ENCODE measurements at regions not wholly inside any gene's neighbourhood (a gene's known extent, or its start where the extent isn't known, plus 50 kb on each side); places are given as distances from the start of the nearest gene placed in this dataset.

DNA sequence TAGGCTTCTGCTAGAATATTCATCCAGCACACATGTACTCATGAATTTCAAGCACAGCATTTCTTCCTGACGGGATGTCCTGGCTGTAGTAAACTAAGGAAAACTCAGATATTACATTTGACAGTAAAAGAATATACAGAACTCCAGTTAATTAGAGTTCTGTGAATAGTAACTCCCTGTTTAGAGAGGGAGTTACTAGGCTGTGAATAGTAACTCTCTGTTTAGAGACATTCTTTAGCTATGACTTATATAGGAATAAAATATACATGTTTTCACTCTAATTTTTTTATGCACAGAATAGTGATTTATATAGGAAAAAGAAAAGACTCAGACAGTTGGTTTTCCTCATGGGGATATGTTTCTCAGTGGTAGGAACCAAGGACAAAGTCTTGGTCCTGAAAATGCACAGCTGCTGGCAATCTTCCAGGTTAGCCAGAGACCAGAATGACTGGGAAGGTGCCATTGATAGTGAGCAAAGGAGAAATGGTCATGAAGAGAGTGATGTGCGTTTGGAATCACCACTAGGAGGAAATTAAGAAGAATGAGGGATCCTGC is 480.7 kb upstream of the THBS1 start:
- Mint-ChIP-seq H3K9me3 (peaks cover 3% of the 10 kb centered on the region), H3K4me3 (no peak overlapping the region), H3K36me3 (ENCODE audit: low read depth) (no peaks in the 10 kb centered on the region)

DNA sequence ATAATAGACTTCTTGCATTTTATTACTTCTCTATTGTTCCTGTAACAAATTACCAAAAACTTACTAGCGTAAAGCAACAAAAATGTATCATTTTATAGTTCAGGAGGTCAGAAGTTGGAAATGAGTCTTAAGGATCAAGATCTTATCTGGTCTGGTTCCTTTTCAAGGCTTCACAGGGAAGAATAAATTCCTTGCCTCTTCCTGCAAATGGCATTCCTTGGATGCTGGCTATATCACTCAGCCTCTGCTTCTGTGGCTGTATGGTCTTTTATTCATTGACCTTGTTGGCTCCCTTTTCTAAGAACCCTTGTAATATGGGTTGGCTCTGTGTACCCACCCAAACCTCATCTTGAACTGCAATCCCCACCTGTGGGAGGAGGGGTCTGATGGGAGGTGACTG is 478.4 kb upstream of the THBS1 start:
- TF ChIP-seq, protein P1, sequence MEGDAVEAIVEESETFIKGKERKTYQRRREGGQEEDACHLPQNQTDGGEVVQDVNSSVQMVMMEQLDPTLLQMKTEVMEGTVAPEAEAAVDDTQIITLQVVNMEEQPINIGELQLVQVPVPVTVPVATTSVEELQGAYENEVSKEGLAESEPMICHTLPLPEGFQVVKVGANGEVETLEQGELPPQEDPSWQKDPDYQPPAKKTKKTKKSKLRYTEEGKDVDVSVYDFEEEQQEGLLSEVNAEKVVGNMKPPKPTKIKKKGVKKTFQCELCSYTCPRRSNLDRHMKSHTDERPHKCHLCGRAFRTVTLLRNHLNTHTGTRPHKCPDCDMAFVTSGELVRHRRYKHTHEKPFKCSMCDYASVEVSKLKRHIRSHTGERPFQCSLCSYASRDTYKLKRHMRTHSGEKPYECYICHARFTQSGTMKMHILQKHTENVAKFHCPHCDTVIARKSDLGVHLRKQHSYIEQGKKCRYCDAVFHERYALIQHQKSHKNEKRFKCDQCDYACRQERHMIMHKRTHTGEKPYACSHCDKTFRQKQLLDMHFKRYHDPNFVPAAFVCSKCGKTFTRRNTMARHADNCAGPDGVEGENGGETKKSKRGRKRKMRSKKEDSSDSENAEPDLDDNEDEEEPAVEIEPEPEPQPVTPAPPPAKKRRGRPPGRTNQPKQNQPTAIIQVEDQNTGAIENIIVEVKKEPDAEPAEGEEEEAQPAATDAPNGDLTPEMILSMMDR (IDR thresholded peaks at IDR 0.05), result no peak
- DNase-seq, result no peak
- H3K27me3 Mint-ChIP-seq (ENCODE audit: low read depth, poor library complexity), result peaks cover 3% of the 10 kb centered on the region
- H3K27ac Mint-ChIP-seq, result no peak overlapping the region
- no peaks in the 10 kb centered on the region for H3K4me1 Mint-ChIP-seq
- no peaks in the 10 kb centered on the region for H3K36me3 Mint-ChIP-seq (ENCODE audit: low read depth)
- H3K4me3 Mint-ChIP-seq, result no peak overlapping the region
- H3K9me3 Mint-ChIP-seq, result peaks cover 7% of the 10 kb centered on the region

More for the DNA sequence above, 480.7 kb upstream of the THBS1 start:
- peaks cover 8% of the 10 kb centered on the region for H3K4me1 Mint-ChIP-seq
- DNase-seq, result no peak
- H3K27ac Mint-ChIP-seq, result no peak overlapping the region
- peaks cover 3% of the 10 kb centered on the region for H3K27me3 Mint-ChIP-seq (ENCODE audit: low read depth, poor library complexity)
- TF ChIP-seq, protein P1 (IDR thresholded peaks at IDR 0.05), result no peak

DNA sequence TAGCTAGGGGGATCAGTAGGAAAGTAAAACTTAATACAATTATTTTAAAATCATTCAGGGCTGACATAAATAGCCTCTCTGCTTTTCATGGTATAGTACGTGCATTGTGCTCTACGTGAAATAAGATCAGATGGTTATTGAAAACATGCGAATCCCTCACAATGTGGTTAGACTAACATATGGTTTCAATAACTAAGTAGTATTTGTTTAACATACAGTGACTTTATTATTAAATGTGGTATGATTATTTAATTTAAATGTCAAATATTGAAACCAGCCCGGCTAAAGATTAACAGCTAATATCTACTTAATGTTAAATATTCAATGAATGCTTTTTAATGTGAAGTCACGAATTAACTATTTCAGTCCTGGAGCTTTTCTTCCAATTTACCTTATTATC is 473.9 kb upstream of the THBS1 start:
- no peak overlapping the region for H3K4me3 Mint-ChIP-seq
- H3K9me3 Mint-ChIP-seq, result peaks cover 7% of the 10 kb centered on the region
- H3K27ac Mint-ChIP-seq, result no peak overlapping the region
- H3K4me1 Mint-ChIP-seq, result no peaks in the 10 kb centered on the region
- TF ChIP-seq, protein P1 (IDR thresholded peaks at IDR 0.05), result no peak
- peaks cover 3% of the 10 kb centered on the region for H3K27me3 Mint-ChIP-seq (ENCODE audit: low read depth, poor library complexity)
- DNase-seq, result no peak
- H3K36me3 Mint-ChIP-seq (ENCODE audit: low read depth), result no peaks in the 10 kb centered on the region

DNA sequence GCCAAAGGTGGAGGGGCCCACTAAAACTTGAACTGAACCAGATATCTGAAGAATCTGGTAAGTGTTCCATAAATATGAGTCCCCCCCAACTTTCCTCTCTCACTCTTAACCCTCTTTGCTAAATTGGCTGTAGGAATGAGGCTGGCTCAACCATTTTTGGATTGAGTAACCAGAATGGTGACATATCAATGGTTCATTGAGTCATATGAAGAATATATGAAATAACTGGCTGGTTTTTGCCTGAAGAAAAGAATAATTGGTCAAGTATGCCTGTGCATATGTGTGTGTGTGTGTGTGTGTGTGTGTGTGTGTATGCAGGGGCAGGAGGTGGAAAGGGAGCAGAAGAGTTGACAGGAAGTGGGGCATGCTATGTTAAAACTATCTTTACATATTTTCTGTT is 472.9 kb upstream of the THBS1 start:
- Mint-ChIP-seq H3K27ac (no peak overlapping the region), H3K4me3 (no peak overlapping the region), H3K9me3 (peaks cover 6% of the 10 kb centered on the region), H3K36me3 (ENCODE audit: low read depth) (no peaks in the 10 kb centered on the region), H3K27me3 (ENCODE audit: low read depth, poor library complexity) (peaks cover 3% of the 10 kb centered on the region), H3K4me1 (no peaks in the 10 kb centered on the region)
- TF ChIP-seq, protein P1 (IDR thresholded peaks at IDR 0.05), result no peak
- DNase-seq, result no peak

DNA sequence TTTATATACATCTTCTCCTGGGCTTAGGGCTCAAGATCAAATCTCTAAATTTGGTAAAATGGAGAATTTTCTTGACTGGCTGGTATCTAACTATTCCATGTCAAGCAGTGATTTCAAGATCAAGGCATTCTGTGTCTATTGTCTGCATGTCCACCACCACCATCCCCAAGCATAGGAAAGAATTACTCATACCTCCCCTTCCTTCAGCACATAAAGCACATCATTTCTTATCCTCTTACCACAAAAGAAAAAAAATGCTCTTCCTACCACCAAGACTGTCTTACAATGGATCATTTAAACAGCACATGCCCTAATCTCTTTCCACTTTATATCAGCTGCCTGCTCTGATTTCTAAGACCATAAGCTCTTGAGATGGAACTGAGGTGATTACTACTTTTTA is 470.5 kb upstream of the THBS1 start:
- H3K4me3 Mint-ChIP-seq, result no peak overlapping the region
- no peaks in the 10 kb centered on the region for H3K4me1 Mint-ChIP-seq
- peaks cover 8% of the 10 kb centered on the region for H3K27me3 Mint-ChIP-seq (ENCODE audit: low read depth, poor library complexity)
- peaks cover 20% of the 10 kb centered on the region for H3K9me3 Mint-ChIP-seq
- TF ChIP-seq, protein P1 (IDR thresholded peaks at IDR 0.05), result no peak
- H3K27ac Mint-ChIP-seq, result no peak overlapping the region
- DNase-seq, result no peak
- no peaks in the 10 kb centered on the region for H3K36me3 Mint-ChIP-seq (ENCODE audit: low read depth)

DNA sequence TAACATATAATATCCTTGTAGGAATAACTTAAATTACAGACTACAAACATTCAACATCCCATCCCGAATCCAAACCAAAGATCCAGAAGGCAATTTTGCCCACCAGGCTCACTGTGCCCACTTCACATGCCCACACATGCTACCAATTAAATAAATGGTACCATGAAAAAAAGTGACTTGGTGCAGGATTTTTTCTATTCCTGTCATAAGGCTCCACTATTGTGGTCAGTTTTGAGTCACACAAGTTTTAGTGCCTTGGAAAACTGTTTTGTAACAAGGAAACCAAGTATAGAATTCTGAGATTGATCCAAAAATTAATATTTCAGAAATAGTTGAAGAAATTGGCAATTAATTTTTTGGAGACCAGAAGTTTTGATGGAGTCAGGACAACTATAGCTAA is 470.1 kb upstream of the THBS1 start:
- TF ChIP-seq, protein P1 (IDR thresholded peaks at IDR 0.05), result no peak
- Mint-ChIP-seq H3K27me3 (ENCODE audit: low read depth, poor library complexity) (peaks cover 8% of the 10 kb centered on the region), H3K27ac (no peak overlapping the region), H3K9me3 (peaks cover 20% of the 10 kb centered on the region), H3K36me3 (ENCODE audit: low read depth) (no peaks in the 10 kb centered on the region), H3K4me3 (no peak overlapping the region), H3K4me1 (no peaks in the 10 kb centered on the region)
- no peak for DNase-seq

Measured in nephron progenitor cell (in vitro differentiated cells).